Astrocyte of the spinal cord (primary cell): ENCODE measurements at regions not wholly inside any gene's neighbourhood (a gene's known extent, or its start where the extent isn't known, plus 50 kb on each side); places are given as distances from the start of the nearest gene placed in this dataset.

Source experiments
- DNase-seq: peaks from one replicate; pipeline ENCODE4 v3.0.0; 2011; ENCODE audit warnings: low read depth, low spot score
- H3K4me3 ChIP-seq: 2 replicates; pipeline ENCODE4 v1.5.1; 2011; ENCODE audit warnings: low read depth, mild to moderate bottlenecking, low read length, moderate library complexity
- in situ Hi-C: cut with HindIII; loops from 2 replicates; pipeline ENCODE4 v1.10.0; 2017; ENCODE audit warnings: low sequenced_read_pairs
- TF ChIP-seq, protein P1 (sequence below): IDR thresholded peaks from 2 replicates; pipeline ENCODE4 v1.5.1; 2012; ENCODE audit warnings: low read depth, mild to moderate bottlenecking, low read length, inconsistent platforms

DNA sequence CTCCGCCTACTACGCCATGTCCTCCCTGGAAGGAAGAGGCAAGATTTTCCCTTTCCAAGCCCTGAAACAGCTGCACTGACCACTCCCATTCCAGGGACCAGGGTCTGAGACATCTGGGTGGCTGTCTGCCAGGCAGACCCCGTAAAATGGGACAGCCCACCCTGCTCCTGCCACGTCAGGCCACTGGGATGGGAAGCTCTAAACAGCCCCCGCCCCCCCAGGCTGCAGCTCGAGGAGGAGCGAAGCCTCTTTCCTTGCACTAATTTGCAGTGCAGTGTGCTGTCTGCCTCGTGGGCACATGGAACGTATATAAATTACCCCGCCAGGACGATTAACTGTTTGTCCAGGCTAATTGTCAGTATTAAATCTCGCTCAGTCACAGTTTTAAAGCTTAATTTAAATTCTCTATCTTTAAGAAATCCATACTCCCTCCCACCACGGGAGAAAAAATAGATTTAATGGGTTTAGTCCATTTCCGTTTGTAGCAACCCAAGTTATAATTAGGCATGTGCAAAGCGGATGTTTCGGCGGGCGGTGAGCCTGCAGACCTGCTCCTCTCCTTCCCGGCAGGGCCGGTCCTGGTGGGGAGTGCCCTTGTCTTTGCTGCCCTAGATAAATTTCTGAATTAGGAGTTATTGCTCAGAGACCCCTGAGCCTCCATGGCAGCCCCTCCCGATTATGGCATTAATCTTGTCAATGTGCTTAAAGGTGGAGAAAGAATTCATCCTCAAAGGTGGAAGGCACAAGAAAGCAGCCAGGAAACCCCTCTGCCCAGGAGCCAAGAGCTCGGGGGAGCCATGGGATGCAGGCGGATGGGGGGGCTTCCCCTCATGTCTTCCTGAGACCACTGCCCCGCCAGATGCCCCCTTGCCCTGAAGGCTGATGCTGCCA lies 268.0 kb upstream of the TNRC6C start:
- DNase-seq = no peak
- TF ChIP-seq, protein P1, sequence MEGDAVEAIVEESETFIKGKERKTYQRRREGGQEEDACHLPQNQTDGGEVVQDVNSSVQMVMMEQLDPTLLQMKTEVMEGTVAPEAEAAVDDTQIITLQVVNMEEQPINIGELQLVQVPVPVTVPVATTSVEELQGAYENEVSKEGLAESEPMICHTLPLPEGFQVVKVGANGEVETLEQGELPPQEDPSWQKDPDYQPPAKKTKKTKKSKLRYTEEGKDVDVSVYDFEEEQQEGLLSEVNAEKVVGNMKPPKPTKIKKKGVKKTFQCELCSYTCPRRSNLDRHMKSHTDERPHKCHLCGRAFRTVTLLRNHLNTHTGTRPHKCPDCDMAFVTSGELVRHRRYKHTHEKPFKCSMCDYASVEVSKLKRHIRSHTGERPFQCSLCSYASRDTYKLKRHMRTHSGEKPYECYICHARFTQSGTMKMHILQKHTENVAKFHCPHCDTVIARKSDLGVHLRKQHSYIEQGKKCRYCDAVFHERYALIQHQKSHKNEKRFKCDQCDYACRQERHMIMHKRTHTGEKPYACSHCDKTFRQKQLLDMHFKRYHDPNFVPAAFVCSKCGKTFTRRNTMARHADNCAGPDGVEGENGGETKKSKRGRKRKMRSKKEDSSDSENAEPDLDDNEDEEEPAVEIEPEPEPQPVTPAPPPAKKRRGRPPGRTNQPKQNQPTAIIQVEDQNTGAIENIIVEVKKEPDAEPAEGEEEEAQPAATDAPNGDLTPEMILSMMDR = no peak
- in situ Hi-C loops = no loop called here
- no peak overlapping the region for H3K4me3 ChIP-seq

DNA sequence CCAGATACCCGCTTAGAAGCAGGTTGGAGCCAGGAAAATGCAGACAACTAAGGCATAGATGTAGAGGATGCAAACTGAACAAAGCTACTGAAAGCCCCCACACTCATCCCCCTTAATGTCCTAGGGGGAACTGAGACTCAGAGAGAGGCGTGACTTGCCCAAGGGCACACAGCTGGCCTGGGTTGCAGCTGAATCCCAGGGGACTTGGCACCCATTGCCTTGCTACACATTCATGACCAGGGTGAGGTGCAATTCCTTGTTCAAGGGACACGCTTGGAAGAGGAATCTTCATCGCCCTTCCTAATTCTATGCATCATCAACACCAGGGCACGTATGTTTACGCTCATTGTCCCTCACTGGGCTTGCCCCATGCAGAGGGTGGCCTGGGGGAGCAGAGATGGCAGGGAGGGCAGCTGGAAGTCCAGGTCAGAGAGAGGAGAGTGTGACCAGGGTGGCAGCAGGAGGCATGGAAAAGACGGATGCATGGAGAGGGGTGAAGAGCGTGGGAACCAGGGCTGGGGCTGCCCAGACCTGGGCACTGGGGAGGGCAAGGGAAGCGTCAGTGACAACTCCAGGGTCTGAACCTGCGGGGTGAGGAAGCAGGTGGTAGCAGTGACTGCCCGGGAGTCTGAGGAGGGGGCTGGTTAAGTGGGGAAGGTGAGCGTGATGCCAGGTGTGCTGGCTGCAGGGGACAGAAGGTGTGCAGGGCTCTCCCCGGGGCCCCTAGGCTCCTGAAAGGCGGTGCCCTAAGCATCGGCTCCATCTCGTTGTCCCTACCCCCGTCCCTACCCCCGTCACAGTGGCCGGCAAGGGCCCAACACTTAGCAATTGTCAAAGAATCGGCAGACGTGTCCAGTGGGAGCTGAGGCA lies 267.1 kb upstream of the TNRC6C start:
- in situ Hi-C loops = no loop called here
- H3K4me3 ChIP-seq = no peak overlapping the region
- TF ChIP-seq, protein P1 = no peak
- DNase-seq = no peak

GRCh38 chr17:77692571-77693161 lies 265.8 kb upstream of the TNRC6C start:
- in situ Hi-C loops = no loop called here
- DNase-seq = no peak
- TF ChIP-seq, protein P1 = no peak
- H3K4me3 ChIP-seq = no peak overlapping the region

DNA sequence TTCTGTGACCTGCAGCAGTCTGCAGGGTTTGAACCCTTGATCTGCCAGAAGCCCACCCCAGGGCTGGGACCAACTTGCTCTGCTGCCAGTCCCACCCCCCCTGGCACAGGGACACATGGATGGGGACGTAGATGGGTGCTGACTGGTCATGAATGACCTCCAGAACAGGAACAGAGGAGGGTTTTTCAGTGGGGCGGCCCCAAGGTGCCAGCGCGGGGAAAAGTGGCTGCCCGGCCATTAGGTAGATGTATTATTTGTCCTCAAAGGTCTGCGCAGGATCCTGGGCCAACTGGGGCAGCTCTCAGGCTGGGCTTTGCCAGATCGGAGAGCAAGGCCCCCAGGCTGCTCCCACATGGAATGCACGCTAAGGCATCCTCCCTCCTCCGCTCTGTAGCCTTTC lies 265.2 kb upstream of the TNRC6C start:
- no peak for DNase-seq

DNA sequence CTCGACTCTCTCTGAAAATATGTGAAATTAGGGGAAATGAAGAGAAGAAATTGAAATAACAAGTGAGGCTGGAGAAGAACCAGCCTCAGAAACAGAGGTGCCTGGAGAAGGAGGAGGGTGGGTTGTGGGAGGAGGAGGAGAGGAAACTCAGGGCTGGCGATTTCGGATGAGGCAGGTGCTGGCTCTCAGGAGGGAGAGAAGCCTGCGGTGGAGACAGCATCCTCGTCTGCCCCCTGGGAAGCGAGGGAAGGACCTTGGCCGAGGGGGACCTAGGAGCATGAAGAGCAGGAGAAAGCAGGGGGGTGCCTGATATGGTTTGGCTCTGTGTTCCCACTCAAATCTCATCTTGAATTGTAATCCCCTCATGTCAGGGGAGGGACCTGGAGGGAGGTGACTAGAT lies 264.7 kb upstream of the TNRC6C start:
- in situ Hi-C loops = no loop called here
- H3K4me3 ChIP-seq = no peak overlapping the region
- DNase-seq = no peak
- TF ChIP-seq, protein P1 = no peak

More for the DNA sequence above, 265.2 kb upstream of the TNRC6C start:
- TF ChIP-seq, protein P1 = no peak
- in situ Hi-C loops = no loop called here
- H3K4me3 ChIP-seq = no peak overlapping the region
